HL-60 (cell line): ENCODE measurements at regions not wholly inside any gene's neighbourhood (a gene's known extent, or its start where the extent isn't known, plus 50 kb on each side); places are given as distances from the start of the nearest gene placed in this dataset.

Source experiments
- DNase-seq, 2 experiments: peaks; one replicate each; pipeline ENCODE4 v3.0.0-alpha.2; 2010 to 2020; ENCODE audit warnings: low read depth in 1 of 2, low spot score in 1 of 2
- H3K27ac ChIP-seq: fragments of 250-450 bp; sonication (Bioruptor Pico); replicated peaks from 2 replicates; pipeline ENCODE4 v1.5.1; 2020; ENCODE audit warnings: mild to moderate bottlenecking, moderate library complexity
- H3K27me3 ChIP-seq: fragments of 250-450 bp; sonication (Bioruptor Pico); 2 replicates; pipeline ENCODE4 v1.5.1; 2021; ENCODE audit warnings: mild to moderate bottlenecking, moderate library complexity; ENCODE audit not compliant: insufficient read depth, poor library complexity, severe bottlenecking
- H3K4me3 ChIP-seq: replicated peaks from 2 replicates; pipeline ENCODE4 v1.5.1; 2011; ENCODE audit warnings: mild to moderate bottlenecking, control low read depth, low read length; ENCODE audit not compliant: insufficient read depth
- CTCF ChIP-seq: IDR thresholded peaks from one replicate; pipeline ENCODE4 v1.5.1; 2011; ENCODE audit warnings: low read length, control low read depth, inconsistent platforms; ENCODE audit not compliant: insufficient read depth
- GABPA ChIP-seq: IDR thresholded peaks from 2 replicates; pipeline ENCODE4 v1.6.1; 2012; ENCODE audit warnings: low read depth
- POLR2AphosphoS5 ChIP-seq: IDR thresholded peaks from 2 replicates; pipeline ENCODE4 v1.6.1; 2012; ENCODE audit warnings: low read depth
- SPI1 ChIP-seq: IDR thresholded peaks from 2 replicates; pipeline ENCODE4 v1.6.1; 2012; ENCODE audit warnings: low read depth, mild to moderate bottlenecking, borderline replicate concordance
- TF ChIP-seq, protein P1 (sequence below): IDR thresholded peaks from 2 replicates; pipeline ENCODE4 v1.6.1; 2012; ENCODE audit warnings: low read depth; ENCODE audit not compliant: insufficient replicate concordance

- DNase-seq: no peak
- no peaks in the 10 kb centered on the region for H3K27me3 ChIP-seq
- no peak for TF ChIP-seq CTCF
- TF ChIP-seq SPI1: no peak
- no peak for TF ChIP-seq POLR2AphosphoS5
- no peak for TF ChIP-seq GABPA
- TF ChIP-seq, protein P1, sequence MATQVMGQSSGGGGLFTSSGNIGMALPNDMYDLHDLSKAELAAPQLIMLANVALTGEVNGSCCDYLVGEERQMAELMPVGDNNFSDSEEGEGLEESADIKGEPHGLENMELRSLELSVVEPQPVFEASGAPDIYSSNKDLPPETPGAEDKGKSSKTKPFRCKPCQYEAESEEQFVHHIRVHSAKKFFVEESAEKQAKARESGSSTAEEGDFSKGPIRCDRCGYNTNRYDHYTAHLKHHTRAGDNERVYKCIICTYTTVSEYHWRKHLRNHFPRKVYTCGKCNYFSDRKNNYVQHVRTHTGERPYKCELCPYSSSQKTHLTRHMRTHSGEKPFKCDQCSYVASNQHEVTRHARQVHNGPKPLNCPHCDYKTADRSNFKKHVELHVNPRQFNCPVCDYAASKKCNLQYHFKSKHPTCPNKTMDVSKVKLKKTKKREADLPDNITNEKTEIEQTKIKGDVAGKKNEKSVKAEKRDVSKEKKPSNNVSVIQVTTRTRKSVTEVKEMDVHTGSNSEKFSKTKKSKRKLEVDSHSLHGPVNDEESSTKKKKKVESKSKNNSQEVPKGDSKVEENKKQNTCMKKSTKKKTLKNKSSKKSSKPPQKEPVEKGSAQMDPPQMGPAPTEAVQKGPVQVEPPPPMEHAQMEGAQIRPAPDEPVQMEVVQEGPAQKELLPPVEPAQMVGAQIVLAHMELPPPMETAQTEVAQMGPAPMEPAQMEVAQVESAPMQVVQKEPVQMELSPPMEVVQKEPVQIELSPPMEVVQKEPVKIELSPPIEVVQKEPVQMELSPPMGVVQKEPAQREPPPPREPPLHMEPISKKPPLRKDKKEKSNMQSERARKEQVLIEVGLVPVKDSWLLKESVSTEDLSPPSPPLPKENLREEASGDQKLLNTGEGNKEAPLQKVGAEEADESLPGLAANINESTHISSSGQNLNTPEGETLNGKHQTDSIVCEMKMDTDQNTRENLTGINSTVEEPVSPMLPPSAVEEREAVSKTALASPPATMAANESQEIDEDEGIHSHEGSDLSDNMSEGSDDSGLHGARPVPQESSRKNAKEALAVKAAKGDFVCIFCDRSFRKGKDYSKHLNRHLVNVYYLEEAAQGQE: no peak
- H3K4me3 ChIP-seq: no peak overlapping the region
- H3K27ac ChIP-seq: no peak overlapping the region
These were observed 133.7 kb upstream of the ZMIZ1 start for GRCh38 chr10:78934994-78935602.

GRCh38 chr10:78935697-78936407 is 132.9 kb upstream of the ZMIZ1 start:
- Histone ChIP-seq H3K4me3 (no peak overlapping the region), H3K27ac (no peak overlapping the region), H3K27me3 (no peaks in the 10 kb centered on the region)
- TF ChIP-seq, protein P1: no peak
- TF ChIP-seq SPI1: no peak
- TF ChIP-seq CTCF: no peak
- no peak for TF ChIP-seq POLR2AphosphoS5
- no peak for TF ChIP-seq GABPA
- DNase-seq: no peak

DNA sequence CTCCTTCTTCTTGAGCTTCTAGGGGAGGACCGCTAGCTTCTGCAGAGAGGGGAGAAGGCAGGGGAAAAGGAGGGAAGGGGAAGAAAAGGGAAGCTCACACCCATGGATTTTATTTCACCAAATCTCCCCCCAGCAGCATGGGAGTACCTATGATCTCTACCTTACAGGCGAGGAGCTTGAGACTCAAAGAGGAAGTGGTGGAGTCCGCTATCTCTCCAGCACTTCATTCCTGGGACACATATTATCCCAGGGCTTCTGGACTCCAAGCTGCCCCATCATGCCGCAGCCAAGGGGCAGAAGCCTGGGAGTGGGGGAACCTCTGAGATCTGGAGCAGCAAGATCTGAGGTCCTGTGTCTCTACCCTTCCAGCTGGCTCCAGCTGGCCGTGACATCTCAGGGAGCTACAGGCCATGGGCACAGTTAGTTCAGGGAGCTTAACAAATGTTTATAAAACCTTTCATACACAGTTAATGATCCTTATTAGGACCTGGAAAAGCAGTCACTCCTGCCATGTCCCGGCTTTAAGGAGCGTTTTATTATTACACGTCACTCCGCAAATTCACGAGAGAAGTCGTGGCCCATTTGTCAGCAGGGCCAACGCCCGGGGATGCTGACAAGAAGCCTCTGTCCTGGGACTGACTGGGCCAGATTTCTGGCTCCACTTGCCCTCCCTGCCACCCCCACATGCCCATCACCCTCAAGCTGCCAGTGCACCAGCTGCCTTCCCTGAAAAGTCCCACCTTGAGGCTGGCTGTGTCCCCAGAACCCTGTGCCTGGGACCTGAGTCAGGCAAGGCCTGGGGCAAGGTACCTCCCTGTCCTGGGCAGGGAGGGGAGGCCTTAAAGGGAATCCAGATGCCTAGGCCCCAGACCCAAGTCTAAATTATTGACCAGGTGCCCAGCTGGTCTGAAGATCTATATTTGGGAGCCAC is 132.1 kb upstream of the ZMIZ1 start:
- TF ChIP-seq CTCF (no peak), POLR2AphosphoS5 (no peak), GABPA (no peak), SPI1 (no peak)
- TF ChIP-seq, protein P1: no peak
- H3K27me3 ChIP-seq: no peaks in the 10 kb centered on the region
- no peak overlapping the region for H3K27ac ChIP-seq
- DNase-seq: no peak
- H3K4me3 ChIP-seq: no peak overlapping the region
